ENCODE measurements at regions not wholly inside any gene's neighbourhood (a gene's known extent, or its start where the extent isn't known, plus 50 kb on each side); places are given as distances from the start of the nearest gene placed in this dataset.

Small RNA genes lying in the stretch of these regions (small RNA-seq; reads per million reads assigned to genes)
- gene MIR550A3 (0 to 0.12 reads per million in 2 experiments), gene TMSB4XP3 (0 reads per million in 2 experiments)
